GM18909 (cell line): ENCODE measurements at regions not wholly inside any gene's neighbourhood (a gene's known extent, or its start where the extent isn't known, plus 50 kb on each side); places are given as distances from the start of the nearest gene placed in this dataset.
"Not testable (repeated sequence)": the region's sequence is repeated elsewhere in the genome, so short reads cannot be mapped to it uniquely, and the experiment has no call there.

Experiments used
- ATAC-seq: cut with Tn5 transposase; IDR thresholded peaks from one replicate; pipeline ENCODE4 v1.9.1; 2021; ENCODE audit warnings: mild to moderate bottlenecking; ENCODE audit not compliant: unreplicated experiment, poor library complexity

- no peak for ATAC-seq
Measured at GRCh38 chr4:85018983-85019382, 52.5 kb upstream of the WDFY3 start.

GRCh38 chr4:85019411-85019810 is 52.9 kb upstream of the WDFY3 start:
- ATAC-seq, result no peak

GRCh38 chr4:85024671-85025070 is 58.2 kb upstream of the WDFY3 start:
- no peak for ATAC-seq

GRCh38 chr4:85028910-85029309 is 62.4 kb upstream of the WDFY3 start:
- no peak for ATAC-seq

- no peak for ATAC-seq
Measured at GRCh38 chr4:85029453-85029852, 63.0 kb upstream of the WDFY3 start.

- ATAC-seq, result no peak
Measured at GRCh38 chr4:85030156-85030555, 63.7 kb upstream of the WDFY3 start.

GRCh38 chr4:85033838-85034237 is 67.3 kb upstream of the WDFY3 start:
- ATAC-seq, result not testable (repeated sequence)

- no peak for ATAC-seq
Measured at GRCh38 chr4:85039526-85039925, 73.0 kb upstream of the WDFY3 start.

- not testable (repeated sequence) for ATAC-seq
Measured at GRCh38 chr4:85043812-85044496, 77.5 kb upstream of the WDFY3 start.

GRCh38 chr4:85050736-85051135 is 84.2 kb upstream of the WDFY3 start:
- ATAC-seq, result no peak

- no peak for ATAC-seq
Measured at GRCh38 chr4:85051526-85051925, 85.0 kb upstream of the WDFY3 start.

- not testable (repeated sequence) for ATAC-seq
Measured at GRCh38 chr4:85054925-85055324, 88.4 kb upstream of the WDFY3 start.

- ATAC-seq, result no peak
Measured at GRCh38 chr4:85058551-85058950, 92.1 kb upstream of the WDFY3 start.

GRCh38 chr4:85061974-85062373 is 95.5 kb upstream of the WDFY3 start:
- ATAC-seq, result no peak

GRCh38 chr4:85062466-85062865 is 96.0 kb upstream of the WDFY3 start:
- no peak for ATAC-seq

- no peak for ATAC-seq
Measured at GRCh38 chr4:85067342-85067741, 100.9 kb upstream of the WDFY3 start.

- ATAC-seq, result no peak
Measured at GRCh38 chr4:85078016-85078415, 111.5 kb upstream of the WDFY3 start.

- no peak for ATAC-seq
Measured at GRCh38 chr4:85081196-85081595, 114.7 kb upstream of the WDFY3 start.

GRCh38 chr4:85084371-85085094 is 118.0 kb upstream of the WDFY3 start:
- peak; percentile 85 for ATAC-seq

- ATAC-seq, result no peak
Measured at GRCh38 chr4:85086721-85087120, 120.2 kb upstream of the WDFY3 start.

GRCh38 chr4:85092536-85092935 is 126.0 kb upstream of the WDFY3 start:
- ATAC-seq, result no peak

- no peak for ATAC-seq
Measured at GRCh38 chr4:85092943-85093342, 126.5 kb upstream of the WDFY3 start.
